Chondrocyte (in vitro differentiated cells): ENCODE measurements at regions not wholly inside any gene's neighbourhood (a gene's known extent, or its start where the extent isn't known, plus 50 kb on each side); places are given as distances from the start of the nearest gene placed in this dataset.

Experiments
- DNase-seq: peaks from one replicate; pipeline ENCODE4 v3.0.0; 2021; ENCODE audit warnings: mixed read lengths, low spot score
- H3K27ac Mint-ChIP-seq: one replicate; pipeline ENCODE4 v1.8.0; 2021; ENCODE audit warnings: mild to moderate bottlenecking, moderate library complexity, mixed read lengths; ENCODE audit not compliant: unreplicated experiment
- H3K27me3 Mint-ChIP-seq: 2 replicates; pipeline ENCODE4 v1.8.0; 2021; ENCODE audit warnings: low read depth, mixed read lengths
- H3K36me3 Mint-ChIP-seq: 2 replicates; pipeline ENCODE4 v1.8.0; 2021; ENCODE audit warnings: low read depth, mixed read lengths
- H3K4me1 Mint-ChIP-seq: 2 replicates; pipeline ENCODE4 v1.8.0; 2021; ENCODE audit warnings: low read depth, mild to moderate bottlenecking, mixed read lengths
- H3K4me3 Mint-ChIP-seq: one replicate; pipeline ENCODE4 v1.8.0; 2021; ENCODE audit warnings: mild to moderate bottlenecking, moderate library complexity, mixed read lengths; ENCODE audit not compliant: unreplicated experiment
- H3K9me3 Mint-ChIP-seq: 2 replicates; pipeline ENCODE4 v1.8.0; 2021; ENCODE audit warnings: low read depth, mixed read lengths
- CTCF ChIP-seq: fragments of 200-600 bp; sonication (generic); IDR thresholded peaks from 2 replicates; pipeline ENCODE4 v1.5.0; 2021; ENCODE audit warnings: antibody characterized with exemption, mild to moderate bottlenecking, moderate library complexity

DNA sequence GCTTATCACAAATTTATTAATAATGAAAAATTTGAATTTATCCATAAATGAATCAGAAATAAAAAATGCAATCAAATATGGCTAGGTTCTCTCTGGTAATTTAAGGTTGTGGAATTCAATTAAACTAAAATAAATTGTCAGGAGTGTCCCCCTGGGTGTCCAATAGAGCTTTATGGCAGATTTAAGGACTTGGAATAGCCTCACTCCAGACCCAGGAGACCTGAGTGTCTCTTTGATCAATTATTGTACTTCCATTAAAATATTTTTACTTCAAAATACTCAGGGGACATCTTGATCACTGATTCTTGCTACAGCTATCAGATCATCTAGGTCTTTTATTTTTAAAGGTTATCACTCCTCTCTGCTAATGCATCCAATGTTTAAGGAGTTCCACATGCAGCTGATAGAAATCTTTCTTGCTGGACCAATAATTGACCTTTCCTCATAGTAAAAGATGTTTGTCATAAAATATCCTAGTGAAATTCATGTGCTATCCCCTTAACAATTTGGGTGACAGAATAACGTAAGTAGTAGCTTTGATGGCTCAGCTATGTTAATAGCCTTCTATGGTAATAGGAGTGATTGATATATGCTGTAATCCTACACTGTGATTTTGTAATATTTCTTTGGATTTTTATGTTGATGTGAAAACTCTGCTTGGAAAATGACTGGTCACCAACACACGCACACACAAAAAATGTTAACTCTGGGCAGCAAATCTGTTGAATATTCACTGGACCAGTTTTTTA is 395.3 kb downstream of the NYAP2 start:
- DNase-seq = no peak
- no peak overlapping the region for H3K27ac Mint-ChIP-seq

DNA sequence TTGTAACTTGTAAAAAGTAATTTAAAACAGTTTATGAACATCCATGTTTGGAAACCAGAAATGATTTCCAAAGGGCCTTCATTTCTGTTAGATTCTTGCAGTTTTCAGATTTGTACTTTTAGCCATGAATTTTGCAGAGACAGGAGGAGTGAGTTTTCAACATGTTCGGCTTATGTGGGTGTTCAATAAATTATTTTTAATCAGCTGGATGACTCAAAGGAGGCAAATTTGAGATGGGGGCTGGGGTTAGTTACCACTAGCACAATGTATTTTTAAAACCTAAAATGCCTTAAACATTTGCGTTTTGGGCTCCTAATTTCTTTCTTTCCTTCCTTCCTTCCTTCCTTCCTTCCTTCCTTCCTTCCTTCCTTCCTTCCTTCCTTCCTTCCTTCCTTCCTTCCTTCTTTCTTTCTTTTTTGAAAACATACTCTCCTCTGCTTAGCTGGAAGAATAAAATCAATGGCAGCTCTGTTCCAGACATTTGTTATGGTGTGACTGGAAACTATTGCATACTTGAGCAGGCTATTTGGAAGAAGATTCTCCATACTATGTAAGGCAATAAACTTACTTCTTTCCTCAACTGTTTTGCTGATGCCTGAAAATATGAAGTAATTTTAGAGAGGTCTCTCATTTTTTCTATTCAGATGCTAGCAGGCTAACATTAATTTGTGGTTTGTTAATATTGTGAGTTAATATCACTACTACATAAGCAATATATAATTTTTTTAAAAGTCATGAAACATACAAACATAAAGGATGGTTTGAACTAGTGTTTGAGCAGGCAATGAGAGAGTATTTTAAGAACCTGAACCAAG is 394.4 kb downstream of the NYAP2 start:
- no peak for DNase-seq
- Mint-ChIP-seq H3K4me3 (no peak overlapping the region), H3K27ac (no peak overlapping the region), H3K9me3 (peaks cover 3% of the 10 kb centered on the region), H3K36me3 (no peaks in the 10 kb centered on the region), H3K27me3 (no peaks in the 10 kb centered on the region), H3K4me1 (no peaks in the 10 kb centered on the region)
- no peak for TF ChIP-seq CTCF

More for the DNA sequence above, 395.3 kb downstream of the NYAP2 start:
- Mint-ChIP-seq H3K27me3 (no peaks in the 10 kb centered on the region), H3K36me3 (no peaks in the 10 kb centered on the region), H3K4me3 (no peak overlapping the region), H3K4me1 (no peaks in the 10 kb centered on the region), H3K9me3 (no peaks in the 10 kb centered on the region)
- no peak for TF ChIP-seq CTCF

DNA sequence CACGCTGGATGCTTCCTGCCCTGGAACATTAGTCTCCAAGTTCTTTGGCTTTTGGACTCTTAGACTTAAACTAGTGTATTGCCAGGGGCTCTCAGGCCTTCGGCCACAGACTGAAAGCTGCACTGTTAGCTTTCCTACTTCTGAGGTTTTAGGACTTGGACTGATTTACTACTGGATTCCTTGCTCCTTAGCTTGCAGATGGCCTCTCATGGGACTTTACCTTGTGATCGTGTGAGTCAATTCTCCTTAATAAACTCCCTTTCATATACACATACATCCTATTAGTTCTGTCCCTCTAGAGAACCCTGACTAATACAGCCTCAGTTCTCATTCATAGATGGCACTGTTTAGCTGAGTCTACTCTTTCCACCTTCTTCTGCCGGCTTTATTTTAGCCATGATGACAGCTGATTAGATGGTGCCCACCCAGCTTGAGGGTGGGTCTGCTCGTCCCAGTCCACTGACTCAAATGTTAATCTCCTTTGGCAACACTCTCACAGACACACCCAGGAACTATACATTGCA is 389.1 kb downstream of the NYAP2 start:
- H3K9me3 Mint-ChIP-seq = peaks cover 3% of the 10 kb centered on the region
- no peak for DNase-seq
- H3K4me3 Mint-ChIP-seq = no peak overlapping the region
- no peaks in the 10 kb centered on the region for H3K36me3 Mint-ChIP-seq
- TF ChIP-seq CTCF = no peak
- no peaks in the 10 kb centered on the region for H3K4me1 Mint-ChIP-seq
- no peak overlapping the region for H3K27ac Mint-ChIP-seq
- no peaks in the 10 kb centered on the region for H3K27me3 Mint-ChIP-seq

GRCh38 chr2:225787497-225787896 is 388.0 kb downstream of the NYAP2 start:
- H3K27me3 Mint-ChIP-seq = no peaks in the 10 kb centered on the region
- H3K4me3 Mint-ChIP-seq = no peak overlapping the region
- DNase-seq = no peak
- H3K36me3 Mint-ChIP-seq = no peaks in the 10 kb centered on the region
- H3K4me1 Mint-ChIP-seq = no peaks in the 10 kb centered on the region
- H3K27ac Mint-ChIP-seq = no peak overlapping the region
- TF ChIP-seq CTCF = no peak
- peaks cover 3% of the 10 kb centered on the region for H3K9me3 Mint-ChIP-seq

DNA sequence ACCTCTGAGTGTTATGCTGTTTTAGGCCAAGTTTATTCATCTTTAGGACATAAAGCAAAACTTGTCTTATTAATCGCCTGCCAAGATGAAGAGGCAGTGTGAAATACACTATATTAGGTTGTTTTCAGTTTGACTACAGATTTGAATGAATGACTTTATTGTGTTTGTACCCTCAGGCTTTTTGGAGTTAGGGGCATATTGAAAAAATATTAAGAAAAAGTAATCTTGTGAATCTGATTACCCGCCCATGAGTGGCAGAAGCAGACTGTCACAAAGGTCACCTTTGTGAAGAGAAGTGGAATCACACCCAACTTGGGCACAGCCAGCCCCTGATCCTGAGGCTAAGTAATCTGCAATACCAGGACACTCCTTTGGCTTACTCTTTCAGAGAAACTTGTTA is 382.5 kb downstream of the NYAP2 start:
- H3K27me3 Mint-ChIP-seq = no peaks in the 10 kb centered on the region

More for the DNA sequence above, 382.5 kb downstream of the NYAP2 start:
- no peak overlapping the region for H3K4me3 Mint-ChIP-seq
- no peaks in the 10 kb centered on the region for H3K9me3 Mint-ChIP-seq
- no peak overlapping the region for H3K27ac Mint-ChIP-seq
- DNase-seq = no peak
- H3K36me3 Mint-ChIP-seq = no peaks in the 10 kb centered on the region
- TF ChIP-seq CTCF = no peak
- H3K4me1 Mint-ChIP-seq = peaks cover 3% of the 10 kb centered on the region
